Breast epithelium (tissue), 3 donors: ENCODE measurements at regions not wholly inside any gene's neighbourhood (a gene's known extent, or its start where the extent isn't known, plus 50 kb on each side); places are given as distances from the start of the nearest gene placed in this dataset.

ENCODE experiments used
- CTCF ChIP-seq, 3 donors: fragments of 450-650 bp; IDR thresholded peaks; one replicate each; pipeline ENCODE4 v1.5.1; 2016 to 2017; ENCODE audit warnings: antibody characterized with exemption in 3 of 3, mild to moderate bottlenecking in 3 of 3, moderate library complexity in 3 of 3
- POLR2A ChIP-seq: fragments of 450-650 bp; IDR thresholded peaks from one replicate; pipeline ENCODE4 v1.6.1; 2016; ENCODE audit warnings: antibody characterized with exemption, mild to moderate bottlenecking, moderate library complexity
- POLR2AphosphoS5 ChIP-seq, 3 donors: sonication (generic); formaldehyde crosslinking; IDR thresholded peaks; one replicate each; pipeline ENCODE4 v1.6.1; 2017; ENCODE audit warnings: antibody characterized with exemption in 3 of 3

GRCh38 chr6:105485456-105485855 lies 82.6 kb upstream of the PREP start:
- no peak for TF ChIP-seq CTCF (IDR thresholded peaks at IDR 0.05)
- no peak for TF ChIP-seq POLR2AphosphoS5 (IDR thresholded peaks at IDR 0.05)
- no peak for TF ChIP-seq POLR2A
